Heart left ventricle (tissue), 13 donors: ENCODE measurements at regions not wholly inside any gene's neighbourhood (a gene's known extent, or its start where the extent isn't known, plus 50 kb on each side); places are given as distances from the start of the nearest gene placed in this dataset.

Source experiments
- POLR2A ChIP-seq, 2 donors: fragments of 450-650 bp; IDR thresholded peaks; one replicate each; pipeline ENCODE4 v1.6.1; 2017; ENCODE audit warnings: antibody characterized with exemption in 2 of 2, mild to moderate bottlenecking in 2 of 2, moderate library complexity in 2 of 2
- TF ChIP-seq, protein P1 (sequence below), 12 donors: fragments of 200-600 bp; sonication (generic) in 4 of 12; IDR thresholded peaks; one replicate each; pipeline versions ENCODE4 v1.5.0 to v1.8.0; 2018 to 2022; ENCODE audit warnings: antibody characterized with exemption in 12 of 12, mild to moderate bottlenecking in 5 of 12
- donor health status: ischemic (EF 13 %, LVEDD 7.1; RV severe dilation, severe dysfunction).
- donor health status: DM: no; HTN: yes; CAD: no.
- donor health status: DM: no; HTN: no; CAD: no.
- donor health status: ischemic (EF 25% LVEDD 6.9; RV normal size, moderate dysfunction).
- donor health status: ischemic (EF 25% LVEDD 5.7; RV mildly dilated, moderate dysfunction).
- donor health status: ischemic (EF 35%, LVEDD 5.7; RV mildly dilated, moderate dysfunction).
- donor health status: nonischemic (EF 11% LVEDD 7.7; RV severe dilation, severe dysfunction).
- donor health status: DM: yes; HTN: yes; CAD: no.
- donor health status: PGD.
- donor health status: ischemic (EF 29% LVEDD 5.4; RV normal size, mild dysfunction).
- donor health status: nonischemic (EF 23%, LVEDD 6.1; RV moderate dilation, normal function).

DNA sequence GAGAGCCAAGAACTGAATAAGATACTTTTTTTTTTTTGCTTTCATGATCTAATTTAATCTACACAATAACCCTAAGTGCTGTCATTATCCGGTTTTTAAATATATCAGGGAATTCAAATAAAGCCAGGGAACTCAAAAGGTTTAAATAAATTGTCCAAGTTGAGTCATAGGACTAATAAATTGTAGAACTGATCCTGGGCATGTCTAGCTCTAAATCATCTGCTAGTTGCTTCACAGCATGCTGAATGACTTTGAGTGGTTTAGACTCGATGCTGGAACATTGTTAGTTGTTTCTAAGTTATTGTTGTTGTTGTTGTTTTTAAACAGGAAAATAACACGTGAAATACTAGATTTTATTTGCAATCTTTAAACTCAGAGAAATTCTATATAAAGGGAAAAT, 147.2 kb upstream of the HNMT start:
- TF ChIP-seq, protein P1, sequence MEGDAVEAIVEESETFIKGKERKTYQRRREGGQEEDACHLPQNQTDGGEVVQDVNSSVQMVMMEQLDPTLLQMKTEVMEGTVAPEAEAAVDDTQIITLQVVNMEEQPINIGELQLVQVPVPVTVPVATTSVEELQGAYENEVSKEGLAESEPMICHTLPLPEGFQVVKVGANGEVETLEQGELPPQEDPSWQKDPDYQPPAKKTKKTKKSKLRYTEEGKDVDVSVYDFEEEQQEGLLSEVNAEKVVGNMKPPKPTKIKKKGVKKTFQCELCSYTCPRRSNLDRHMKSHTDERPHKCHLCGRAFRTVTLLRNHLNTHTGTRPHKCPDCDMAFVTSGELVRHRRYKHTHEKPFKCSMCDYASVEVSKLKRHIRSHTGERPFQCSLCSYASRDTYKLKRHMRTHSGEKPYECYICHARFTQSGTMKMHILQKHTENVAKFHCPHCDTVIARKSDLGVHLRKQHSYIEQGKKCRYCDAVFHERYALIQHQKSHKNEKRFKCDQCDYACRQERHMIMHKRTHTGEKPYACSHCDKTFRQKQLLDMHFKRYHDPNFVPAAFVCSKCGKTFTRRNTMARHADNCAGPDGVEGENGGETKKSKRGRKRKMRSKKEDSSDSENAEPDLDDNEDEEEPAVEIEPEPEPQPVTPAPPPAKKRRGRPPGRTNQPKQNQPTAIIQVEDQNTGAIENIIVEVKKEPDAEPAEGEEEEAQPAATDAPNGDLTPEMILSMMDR (IDR thresholded peaks at IDR 0.05): no peak
- no peak for TF ChIP-seq POLR2A (IDR thresholded peaks at IDR 0.05)
